ENCODE measurements at regions not wholly inside any gene's neighbourhood (a gene's known extent, or its start where the extent isn't known, plus 50 kb on each side); places are given as distances from the start of the nearest gene placed in this dataset.

- TF ChIP-seq ZBTB11 (tag by site-specific recombination; conservative IDR thresholded peaks at IDR 0.05; ENCODE audit: low read depth), result no peak
- no peak for TF ChIP-seq ZNF701 (tag by site-specific recombination; IDR thresholded peaks at IDR 0.05)
- TF ChIP-seq ZNF114 (tag by site-specific recombination; IDR thresholded peaks at IDR 0.05), result no peak
- TF ChIP-seq ZNF529 (tag by site-specific recombination; IDR thresholded peaks at IDR 0.05; ENCODE audit: insufficient replicate concordance), result no peak
- TF ChIP-seq ZBTB26 (tag by site-specific recombination; optimal IDR thresholded peaks at IDR 0.05), result no peak
- no peak for TF ChIP-seq ZNF221 (tag by site-specific recombination; IDR thresholded peaks at IDR 0.05; ENCODE audit: borderline replicate concordance)
- no peak for TF ChIP-seq ZNF555 (tag by site-specific recombination; conservative IDR thresholded peaks at IDR 0.05)
- TF ChIP-seq KLF10 (tag by site-specific recombination; IDR thresholded peaks at IDR 0.05), result no peak
- no peak for TF ChIP-seq KLF9 (tag by site-specific recombination; IDR thresholded peaks at IDR 0.05; ENCODE audit: low read depth)
- no peak for TF ChIP-seq ZNF18 (tag by site-specific recombination; IDR thresholded peaks at IDR 0.05)
- TF ChIP-seq ZNF274 (IDR thresholded peaks at IDR 0.05; ENCODE audit: low read length), result no peak
- TF ChIP-seq ZNF274 (tag by site-specific recombination; IDR thresholded peaks at IDR 0.05; ENCODE audit: borderline replicate concordance), result no peak
These were observed 70.3 kb upstream of the KLHL29 start (continued) for GRCh38 chr2:23314687-23315086.

GRCh38 chr2:23320058-23320457 is 64.9 kb upstream of the KLHL29 start:
- CTCF ChIA-PET, result no interaction called here
- H3K4me3 ChIP-seq (ENCODE audit: low read depth, low read length), result no peak overlapping the region
- POLR2A ChIA-PET, result no interaction called here
- no peaks in the 10 kb centered on the region for H3K36me3 ChIP-seq (ENCODE audit: control insufficient read depth in 2 of 2, insufficient read depth in 1 of 2, low read length in 2 of 2)
- H3K9me3 ChIP-seq (ENCODE audit: control insufficient read depth, insufficient read depth, low read depth, low read length), result no peaks in the 10 kb centered on the region
- TF ChIP-seq ATF2 (tag by site-specific recombination; IDR thresholded peaks at IDR 0.05; ENCODE audit: low read depth) (no peak), PRDM2 (tag by site-specific recombination; IDR thresholded peaks at IDR 0.05; ENCODE audit: borderline replicate concordance) (no peak), ZNF112 (tag by site-specific recombination; IDR thresholded peaks at IDR 0.05) (no peak), ZNF292 (tag by site-specific recombination; IDR thresholded peaks at IDR 0.05; ENCODE audit: borderline replicate concordance, low read depth) (no peak), HOXD13 (CRISPR knock-in tag; IDR thresholded peaks at IDR 0.05; ENCODE audit: borderline replicate concordance) (no peak), ZNF391 (tag by site-specific recombination; IDR thresholded peaks at IDR 0.05; ENCODE audit: borderline replicate concordance, low read depth) (no peak), ZNF19 (tag by site-specific recombination; IDR thresholded peaks at IDR 0.05; ENCODE audit: low read depth) (no peak), ZFP37 (tag by site-specific recombination; IDR thresholded peaks at IDR 0.05) (no peak), ZNF132 (tag by site-specific recombination; IDR thresholded peaks at IDR 0.05; ENCODE audit: borderline replicate concordance) (no peak), BCL11A (tag by site-specific recombination; IDR thresholded peaks at IDR 0.05; ENCODE audit: low read depth) (no peak)
- no peak overlapping the region for H3K27ac ChIP-seq (ENCODE audit: extremely low read depth, low read depth, low read length)
- H3K4me1 ChIP-seq (ENCODE audit: control insufficient read depth, insufficient read depth, low read length), result no peaks in the 10 kb centered on the region

All from HEK293 (cell line).